ENCODE measurements at regions not wholly inside any gene's neighbourhood (a gene's known extent, or its start where the extent isn't known, plus 50 kb on each side); places are given as distances from the start of the nearest gene placed in this dataset.

DNA sequence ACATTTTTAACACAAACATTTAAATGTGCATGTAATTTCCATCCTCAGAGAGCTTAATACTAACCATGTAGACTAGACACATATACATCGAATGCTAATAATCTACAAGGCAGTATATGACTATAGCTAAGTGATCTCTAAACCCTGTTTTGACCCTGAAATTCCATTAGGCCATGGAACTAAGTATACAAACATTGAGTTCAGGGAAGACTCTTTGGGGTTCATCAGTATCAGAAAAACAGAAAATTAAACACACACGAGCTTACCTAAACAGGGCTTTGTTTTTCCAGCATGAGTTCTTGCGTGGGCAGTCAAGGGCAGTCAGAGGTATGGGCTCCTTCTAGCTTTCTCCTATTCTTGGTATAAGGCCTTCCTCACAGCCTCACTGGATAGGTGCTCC is 106.0 kb upstream of the COPS8 start:
- no peak overlapping the region for H3K4me2 ChIP-seq (ENCODE audit: low read length)
- no peaks in the 10 kb centered on the region for H3K9me2 ChIP-seq (ENCODE audit: insufficient read depth, low read length)
- TF ChIP-seq RAD21 (conservative IDR thresholded peaks at IDR 0.05) (no peak), POLR2AphosphoS5 (IDR thresholded peaks at IDR 0.05) (no peak), TAF1 (IDR thresholded peaks at IDR 0.05; ENCODE audit: low read depth) (no peak), EZH2 (IDR thresholded peaks at IDR 0.05; ENCODE audit: borderline replicate concordance, insufficient read depth, low read length, poor library complexity, severe bottlenecking) (no peak)
- no peak overlapping the region for H3K27ac ChIP-seq (ENCODE audit: low read length)
- no peaks in the 10 kb centered on the region for H4K20me1 ChIP-seq (ENCODE audit: insufficient read depth)
- no peaks in the 10 kb centered on the region for H3K79me2 ChIP-seq (replicated peaks; ENCODE audit: insufficient read depth, low read length)
- H3F3A ChIP-seq (ENCODE audit: insufficient read depth, low read length, poor library complexity, severe bottlenecking): no peaks in the 10 kb centered on the region
- no peaks in the 10 kb centered on the region for H3K36me3 ChIP-seq (ENCODE audit: insufficient read depth, low read length)
- no peaks in the 10 kb centered on the region for H3K9me3 ChIP-seq (ENCODE audit: low read length)
- no peak overlapping the region for H2AFZ ChIP-seq (ENCODE audit: low read depth, low read length)
- H3K9ac ChIP-seq (ENCODE audit: low read length): no peak overlapping the region
- no peaks in the 10 kb centered on the region for H3K27me3 ChIP-seq (ENCODE audit: insufficient read depth, low read depth, low read length)
- H3K4me3 ChIP-seq (ENCODE audit: low read length): no peak overlapping the region

DNA sequence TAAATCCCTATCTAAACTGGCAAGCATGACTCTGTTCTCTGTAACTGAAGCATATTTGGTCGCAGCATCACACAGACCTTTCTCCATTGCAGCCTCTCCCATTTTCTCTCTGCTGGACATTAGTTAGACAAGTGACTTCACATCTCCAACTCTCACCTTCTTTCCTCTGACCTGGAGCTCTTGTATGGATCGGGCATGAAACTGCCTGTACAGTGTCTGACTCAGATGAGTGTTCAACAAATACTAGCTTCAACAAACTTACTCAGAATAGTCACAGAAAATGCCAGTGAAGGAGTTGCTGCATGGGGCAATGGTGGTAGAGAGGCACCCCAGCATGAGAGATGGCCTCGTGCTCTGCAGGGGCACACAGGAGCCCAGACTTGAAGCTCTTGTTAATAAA is 104.7 kb upstream of the COPS8 start:
- H3K27me3 ChIP-seq (ENCODE audit: insufficient read depth, low read depth, low read length): no peaks in the 10 kb centered on the region
- H3K79me2 ChIP-seq (replicated peaks; ENCODE audit: insufficient read depth, low read length): no peaks in the 10 kb centered on the region
- TF ChIP-seq SMC3 (conservative IDR thresholded peaks at IDR 0.05; ENCODE audit: poor library complexity): no peak
- TF ChIP-seq TAF1 (IDR thresholded peaks at IDR 0.05; ENCODE audit: low read depth): no peak
- H3K4me3 ChIP-seq (ENCODE audit: low read length): no peak overlapping the region
- H3K9ac ChIP-seq (ENCODE audit: low read length): no peak overlapping the region
- no peak overlapping the region for H3K4me2 ChIP-seq (ENCODE audit: low read length)
- H3K9me3 ChIP-seq (ENCODE audit: low read length): no peaks in the 10 kb centered on the region
- no peaks in the 10 kb centered on the region for H4K20me1 ChIP-seq (ENCODE audit: insufficient read depth)
- H3K9me2 ChIP-seq (ENCODE audit: insufficient read depth, low read length): no peaks in the 10 kb centered on the region
- H3K27ac ChIP-seq (ENCODE audit: low read length): no peak overlapping the region
- H2AFZ ChIP-seq (ENCODE audit: low read depth, low read length): no peak overlapping the region
- H3F3A ChIP-seq (ENCODE audit: insufficient read depth, low read length, poor library complexity, severe bottlenecking): no peaks in the 10 kb centered on the region
- H3K36me3 ChIP-seq (ENCODE audit: insufficient read depth, low read length): no peaks in the 10 kb centered on the region

DNA sequence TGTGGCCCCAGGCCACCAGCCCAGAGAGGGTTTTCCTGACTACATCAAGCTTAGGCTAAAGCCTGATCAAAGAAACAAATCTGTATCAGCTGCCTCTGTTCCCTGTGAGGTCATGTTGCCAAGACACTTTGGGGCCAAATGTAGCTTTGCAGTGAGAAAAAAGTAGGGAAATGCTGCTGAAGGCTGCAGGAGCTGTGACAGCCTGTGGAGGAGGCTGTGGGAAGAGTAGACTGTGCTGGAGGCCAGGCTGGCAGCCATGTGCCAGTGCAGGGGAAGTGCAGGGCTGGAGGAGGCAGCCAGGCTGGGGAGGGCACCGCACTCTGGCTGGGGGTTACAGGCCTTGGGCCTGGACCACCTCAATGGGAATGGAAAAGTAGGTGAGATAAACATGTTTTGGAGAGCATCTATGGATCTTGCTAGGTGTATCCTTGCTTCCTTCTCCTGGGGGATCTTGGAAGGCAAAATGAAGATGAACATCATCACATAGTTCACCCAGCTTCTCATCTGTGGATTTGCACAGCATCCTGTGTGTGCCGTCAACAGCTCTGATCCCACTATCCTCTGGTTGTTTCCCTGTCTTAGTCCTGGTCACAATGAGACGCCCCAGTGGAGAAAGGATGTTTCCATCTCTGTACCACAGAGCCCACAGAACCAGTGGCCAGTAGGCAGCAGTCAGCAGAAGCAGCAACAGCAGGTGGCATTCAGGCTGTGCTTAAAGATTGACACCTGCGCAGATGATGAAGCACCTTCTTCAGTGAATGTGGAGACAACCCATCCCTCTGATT is 103.8 kb upstream of the COPS8 start:
- no peaks in the 10 kb centered on the region for H3K27me3 ChIP-seq (ENCODE audit: insufficient read depth, low read depth, low read length)
- H3K4me2 ChIP-seq (ENCODE audit: low read length): no peak overlapping the region
- H3K9ac ChIP-seq (ENCODE audit: low read length): no peak overlapping the region
- TF ChIP-seq MXI1 (conservative IDR thresholded peaks at IDR 0.05; ENCODE audit: poor library complexity, severe bottlenecking): no peak
- no peak for TF ChIP-seq CTCF (IDR thresholded peaks at IDR 0.05; ENCODE audit: poor library complexity, severe bottlenecking)
- TF ChIP-seq REST (IDR thresholded peaks at IDR 0.05; ENCODE audit: borderline replicate concordance): no peak
- no peak for TF ChIP-seq EP300 (conservative IDR thresholded peaks at IDR 0.05; ENCODE audit: poor library complexity, severe bottlenecking)
- no peaks in the 10 kb centered on the region for H3K9me2 ChIP-seq (ENCODE audit: insufficient read depth, low read length)
- no peaks in the 10 kb centered on the region for H4K20me1 ChIP-seq (ENCODE audit: insufficient read depth)
- H3K79me2 ChIP-seq (replicated peaks; ENCODE audit: insufficient read depth, low read length): no peaks in the 10 kb centered on the region
- no peak overlapping the region for H3K27ac ChIP-seq (ENCODE audit: low read length)
- no peak overlapping the region for H3K4me3 ChIP-seq (ENCODE audit: low read length)
- H2AFZ ChIP-seq (ENCODE audit: low read depth, low read length): no peak overlapping the region
- H3F3A ChIP-seq (ENCODE audit: insufficient read depth, low read length, poor library complexity, severe bottlenecking): no peaks in the 10 kb centered on the region
- no peaks in the 10 kb centered on the region for H3K9me3 ChIP-seq (ENCODE audit: low read length)
- H3K36me3 ChIP-seq (ENCODE audit: insufficient read depth, low read length): no peaks in the 10 kb centered on the region

Data from neural cell (in vitro differentiated cells).